IPS-11a (cell line): ENCODE measurements at regions not wholly inside any gene's neighbourhood (a gene's known extent, or its start where the extent isn't known, plus 50 kb on each side); places are given as distances from the start of the nearest gene placed in this dataset.
"Not testable (repeated sequence)": the region's sequence is repeated elsewhere in the genome, so short reads cannot be mapped to it uniquely, and the experiment has no call there.

Experiments used
- H3K4me3 ChIP-seq: one replicate; pipeline ENCODE4 v1.5.1; 2013; ENCODE audit warnings: low read depth, low read length, control low read depth

GRCh38 chr17:77036841-77037381 is 103.9 kb upstream of the SEC14L1 start:
- H3K4me3 ChIP-seq = no peak overlapping the region

GRCh38 chr17:77037943-77038342 is 102.8 kb upstream of the SEC14L1 start:
- H3K4me3 ChIP-seq = no peak overlapping the region

GRCh38 chr17:77038884-77039555 is 101.7 kb upstream of the SEC14L1 start:
- H3K4me3 ChIP-seq = no peak overlapping the region

- H3K4me3 ChIP-seq = no peak overlapping the region
Observed at GRCh38 chr17:77042476-77043231, 98.1 kb upstream of the SEC14L1 start.

GRCh38 chr17:77045441-77046041 is 95.2 kb upstream of the SEC14L1 start:
- H3K4me3 ChIP-seq = no peak overlapping the region

GRCh38 chr17:77049440-77049839 is 91.3 kb upstream of the SEC14L1 start:
- no peak overlapping the region for H3K4me3 ChIP-seq

GRCh38 chr17:77050901-77051300 is 89.9 kb upstream of the SEC14L1 start:
- H3K4me3 ChIP-seq = not testable (repeated sequence)

- no peak overlapping the region for H3K4me3 ChIP-seq
Observed at GRCh38 chr17:77054936-77055335, 85.8 kb upstream of the SEC14L1 start.

- no peak overlapping the region for H3K4me3 ChIP-seq
Observed at GRCh38 chr17:77055453-77055852, 85.3 kb upstream of the SEC14L1 start.

GRCh38 chr17:77058016-77058415 is 82.8 kb upstream of the SEC14L1 start:
- H3K4me3 ChIP-seq = no peak overlapping the region

- no peak overlapping the region for H3K4me3 ChIP-seq
Observed at GRCh38 chr17:77061669-77062068, 79.1 kb upstream of the SEC14L1 start.

GRCh38 chr17:77064598-77064997 is 76.2 kb upstream of the SEC14L1 start:
- H3K4me3 ChIP-seq = no peak overlapping the region

- no peak overlapping the region for H3K4me3 ChIP-seq
Observed at GRCh38 chr17:77066165-77066564, 74.6 kb upstream of the SEC14L1 start.

GRCh38 chr17:77066726-77067409 is 73.9 kb upstream of the SEC14L1 start:
- H3K4me3 ChIP-seq = not testable (repeated sequence)

GRCh38 chr17:77068915-77069314 is 71.9 kb upstream of the SEC14L1 start:
- H3K4me3 ChIP-seq = no peak overlapping the region

- no peak overlapping the region for H3K4me3 ChIP-seq
Observed at GRCh38 chr17:77070888-77071279, 69.9 kb upstream of the SEC14L1 start.

- H3K4me3 ChIP-seq = no peak overlapping the region
Observed at GRCh38 chr17:77071925-77072490, 68.8 kb upstream of the SEC14L1 start.

- no peak overlapping the region for H3K4me3 ChIP-seq
Observed at GRCh38 chr17:77072670-77073069, 68.1 kb upstream of the SEC14L1 start.

- no peak overlapping the region for H3K4me3 ChIP-seq
Observed at GRCh38 chr17:77074681-77075080, 66.1 kb upstream of the SEC14L1 start.

GRCh38 chr17:77076124-77076830 is 64.5 kb upstream of the SEC14L1 start:
- H3K4me3 ChIP-seq = no peak overlapping the region
